ENCODE measurements at regions not wholly inside any gene's neighbourhood (a gene's known extent, or its start where the extent isn't known, plus 50 kb on each side); places are given as distances from the start of the nearest gene placed in this dataset.

DNA sequence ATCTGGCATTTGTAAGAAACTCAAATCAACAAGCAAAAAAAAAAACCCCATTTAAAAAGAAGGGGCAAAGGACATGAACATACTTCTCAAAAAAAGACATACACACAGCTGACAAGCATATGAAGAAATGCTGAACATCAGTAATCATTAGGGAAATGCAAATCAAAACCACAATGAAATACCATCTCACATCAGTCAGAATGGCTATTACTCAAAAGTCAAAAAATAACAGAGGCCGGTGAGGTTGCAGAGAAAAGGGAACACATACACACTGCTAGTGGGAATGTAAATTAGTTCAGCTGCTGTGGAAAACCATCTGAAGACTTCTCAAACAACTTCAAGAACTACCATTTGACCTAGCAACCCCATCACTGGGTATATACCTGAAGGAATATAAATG lies 199.4 kb upstream of the THBS1 start:
- H3K27ac ChIP-seq (ENCODE audit: low read length) = no peak overlapping the region
- no peaks in the 10 kb centered on the region for H3K36me3 ChIP-seq (replicated peaks; ENCODE audit: insufficient read depth, low read length)
- H3K9me2 ChIP-seq (replicated peaks; ENCODE audit: insufficient read depth, low read length) = no peaks in the 10 kb centered on the region
- no peaks in the 10 kb centered on the region for H3K4me1 ChIP-seq (ENCODE audit: low read length)
- no peak for TF ChIP-seq EZH2 (optimal IDR thresholded peaks at IDR 0.05; ENCODE audit: low read depth, low read length)
- no peak for TF ChIP-seq EZH2phosphoT487 (IDR thresholded peaks at IDR 0.05; ENCODE audit: low read length)
- TF ChIP-seq, protein P1, sequence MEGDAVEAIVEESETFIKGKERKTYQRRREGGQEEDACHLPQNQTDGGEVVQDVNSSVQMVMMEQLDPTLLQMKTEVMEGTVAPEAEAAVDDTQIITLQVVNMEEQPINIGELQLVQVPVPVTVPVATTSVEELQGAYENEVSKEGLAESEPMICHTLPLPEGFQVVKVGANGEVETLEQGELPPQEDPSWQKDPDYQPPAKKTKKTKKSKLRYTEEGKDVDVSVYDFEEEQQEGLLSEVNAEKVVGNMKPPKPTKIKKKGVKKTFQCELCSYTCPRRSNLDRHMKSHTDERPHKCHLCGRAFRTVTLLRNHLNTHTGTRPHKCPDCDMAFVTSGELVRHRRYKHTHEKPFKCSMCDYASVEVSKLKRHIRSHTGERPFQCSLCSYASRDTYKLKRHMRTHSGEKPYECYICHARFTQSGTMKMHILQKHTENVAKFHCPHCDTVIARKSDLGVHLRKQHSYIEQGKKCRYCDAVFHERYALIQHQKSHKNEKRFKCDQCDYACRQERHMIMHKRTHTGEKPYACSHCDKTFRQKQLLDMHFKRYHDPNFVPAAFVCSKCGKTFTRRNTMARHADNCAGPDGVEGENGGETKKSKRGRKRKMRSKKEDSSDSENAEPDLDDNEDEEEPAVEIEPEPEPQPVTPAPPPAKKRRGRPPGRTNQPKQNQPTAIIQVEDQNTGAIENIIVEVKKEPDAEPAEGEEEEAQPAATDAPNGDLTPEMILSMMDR (IDR thresholded peaks at IDR 0.05; ENCODE audit: low read length) = no peak
- H3F3A ChIP-seq (ENCODE audit: insufficient read depth, low read length) = no peaks in the 10 kb centered on the region
- no peak overlapping the region for H3K9ac ChIP-seq (ENCODE audit: low read length)
- H3K4me3 ChIP-seq (ENCODE audit: low read length) = no peak overlapping the region
- DNase-seq = no peak
- no peak overlapping the region for H2AFZ ChIP-seq (ENCODE audit: low read length)
- no peaks in the 10 kb centered on the region for H3K79me2 ChIP-seq (ENCODE audit: low read length)
- H3K9me3 ChIP-seq (replicated peaks; ENCODE audit: insufficient read depth, low read length) = no peaks in the 10 kb centered on the region
- H4K20me1 ChIP-seq (ENCODE audit: insufficient read depth, low read length) = no peaks in the 10 kb centered on the region
- H3K4me2 ChIP-seq (ENCODE audit: low read depth, low read length) = no peak overlapping the region
- no peaks in the 10 kb centered on the region for H3K27me3 ChIP-seq (replicated peaks; ENCODE audit: insufficient read depth, low read length)

DNA sequence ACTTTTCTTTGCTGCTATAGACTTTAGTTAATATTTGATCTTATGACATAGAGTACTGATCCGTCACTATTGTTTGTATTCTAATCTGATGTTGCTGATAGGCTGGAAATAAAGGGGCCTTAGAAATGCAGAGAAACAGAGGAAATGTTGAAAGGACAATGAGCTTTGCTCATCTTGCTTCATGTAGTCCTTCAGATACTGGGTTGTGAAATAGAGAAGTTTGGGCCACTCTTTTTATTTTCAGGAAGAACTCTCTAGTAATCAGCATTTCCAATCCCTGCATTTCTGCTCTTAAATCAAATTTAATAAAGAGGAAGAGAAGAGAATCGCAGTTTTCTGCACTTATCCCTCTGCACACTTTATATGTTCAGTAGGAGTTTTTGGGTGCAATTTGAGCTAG lies 192.8 kb upstream of the THBS1 start:
- H3K4me3 ChIP-seq (ENCODE audit: low read length) = no peak overlapping the region
- H3K9ac ChIP-seq (ENCODE audit: low read length) = no peak overlapping the region
- H3K27me3 ChIP-seq (replicated peaks; ENCODE audit: insufficient read depth, low read length) = no peaks in the 10 kb centered on the region
- no peaks in the 10 kb centered on the region for H3K79me2 ChIP-seq (ENCODE audit: low read length)
- H3F3A ChIP-seq (ENCODE audit: insufficient read depth, low read length) = no peaks in the 10 kb centered on the region
- no peaks in the 10 kb centered on the region for H3K36me3 ChIP-seq (replicated peaks; ENCODE audit: insufficient read depth, low read length)
- TF ChIP-seq, protein P1 (IDR thresholded peaks at IDR 0.05; ENCODE audit: low read length) = no peak
- TF ChIP-seq EZH2 (optimal IDR thresholded peaks at IDR 0.05; ENCODE audit: low read depth, low read length) (no peak), EZH2phosphoT487 (IDR thresholded peaks at IDR 0.05; ENCODE audit: low read length) (no peak)
- no peak for DNase-seq
- H2AFZ ChIP-seq (ENCODE audit: low read length) = no peak overlapping the region
- no peaks in the 10 kb centered on the region for H4K20me1 ChIP-seq (ENCODE audit: insufficient read depth, low read length)
- no peak overlapping the region for H3K4me2 ChIP-seq (ENCODE audit: low read depth, low read length)
- H3K9me3 ChIP-seq (replicated peaks; ENCODE audit: insufficient read depth, low read length) = no peaks in the 10 kb centered on the region
- H3K9me2 ChIP-seq (replicated peaks; ENCODE audit: insufficient read depth, low read length) = no peaks in the 10 kb centered on the region
- H3K27ac ChIP-seq (ENCODE audit: low read length) = no peak overlapping the region
- no peaks in the 10 kb centered on the region for H3K4me1 ChIP-seq (ENCODE audit: low read length)

DNA sequence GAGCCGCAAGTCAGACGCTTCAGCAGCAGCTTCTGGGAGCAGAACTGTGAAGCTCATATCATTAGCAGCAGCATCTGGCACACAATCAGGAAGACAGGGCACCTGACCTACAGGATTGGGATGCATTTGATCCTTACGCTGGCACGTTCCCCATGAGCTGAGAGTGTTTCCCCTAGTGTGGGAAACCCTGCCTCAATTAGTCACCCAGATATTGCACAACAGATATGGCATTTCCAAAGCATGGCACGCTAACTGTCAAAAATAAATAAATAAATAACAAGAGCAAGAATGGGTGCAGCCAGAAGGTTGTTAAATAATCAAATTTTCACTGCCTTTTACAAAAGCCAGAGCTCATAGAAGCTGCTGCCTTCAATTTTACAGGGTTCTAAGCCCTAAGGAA lies 189.6 kb upstream of the THBS1 start:
- H3K27me3 ChIP-seq (replicated peaks; ENCODE audit: insufficient read depth, low read length) = no peaks in the 10 kb centered on the region
- no peaks in the 10 kb centered on the region for H3K4me1 ChIP-seq (ENCODE audit: low read length)
- H3F3A ChIP-seq (ENCODE audit: insufficient read depth, low read length) = no peaks in the 10 kb centered on the region
- H3K4me2 ChIP-seq (ENCODE audit: low read depth, low read length) = no peak overlapping the region
- no peaks in the 10 kb centered on the region for H4K20me1 ChIP-seq (ENCODE audit: insufficient read depth, low read length)
- no peaks in the 10 kb centered on the region for H3K9me2 ChIP-seq (replicated peaks; ENCODE audit: insufficient read depth, low read length)
- no peaks in the 10 kb centered on the region for H3K79me2 ChIP-seq (ENCODE audit: low read length)
- no peak overlapping the region for H3K4me3 ChIP-seq (ENCODE audit: low read length)
- no peak for DNase-seq
- no peaks in the 10 kb centered on the region for H3K36me3 ChIP-seq (replicated peaks; ENCODE audit: insufficient read depth, low read length)
- no peaks in the 10 kb centered on the region for H3K9me3 ChIP-seq (replicated peaks; ENCODE audit: insufficient read depth, low read length)
- H3K9ac ChIP-seq (ENCODE audit: low read length) = no peak overlapping the region
- H3K27ac ChIP-seq (ENCODE audit: low read length) = no peak overlapping the region
- H2AFZ ChIP-seq (ENCODE audit: low read length) = no peak overlapping the region
- TF ChIP-seq EZH2 (optimal IDR thresholded peaks at IDR 0.05; ENCODE audit: low read depth, low read length) (no peak), EZH2phosphoT487 (IDR thresholded peaks at IDR 0.05; ENCODE audit: low read length) (no peak)
- TF ChIP-seq, protein P1 (IDR thresholded peaks at IDR 0.05; ENCODE audit: low read length) = no peak

Data from MM.1S (cell line).